Esophagus mucosa (tissue), 1 donor: ENCODE measurements at regions not wholly inside any gene's neighbourhood (a gene's known extent, or its start where the extent isn't known, plus 50 kb on each side); places are given as distances from the start of the nearest gene placed in this dataset.

Source experiments
- ATAC-seq: fragments of 200-7000 bp; cut with Tn5 transposase; one replicate; pipeline ENCODE4 v1.9.1; 2020
- donor health status: DM: yes; HTN: yes; CAD: no.

GRCh38 chr2:236855866-236856847 is 229.5 kb upstream of the COPS8 start:
- ATAC-seq, result peak; percentile 31

- no peak for ATAC-seq
Measured at GRCh38 chr2:236856848-236857235, 228.8 kb upstream of the COPS8 start.

GRCh38 chr2:236857246-236857645 is 228.4 kb upstream of the COPS8 start:
- no peak for ATAC-seq

GRCh38 chr2:236857781-236858180 is 227.9 kb upstream of the COPS8 start:
- ATAC-seq, result no peak

- ATAC-seq, result no peak
Measured at GRCh38 chr2:236858661-236859060, 227.0 kb upstream of the COPS8 start.

GRCh38 chr2:236859908-236860307 is 225.8 kb upstream of the COPS8 start:
- no peak for ATAC-seq

- ATAC-seq, result no peak
Measured at GRCh38 chr2:236861196-236861875, 224.4 kb upstream of the COPS8 start.

- ATAC-seq, result no peak
Measured at GRCh38 chr2:236861944-236862343, 223.7 kb upstream of the COPS8 start.

- ATAC-seq, result peak; percentile 39
Measured at GRCh38 chr2:236862526-236862925, 223.2 kb upstream of the COPS8 start.

- ATAC-seq, result peak; percentile 87
Measured at GRCh38 chr2:236862961-236863728, 222.5 kb upstream of the COPS8 start.

GRCh38 chr2:236863729-236864126 is 222.0 kb upstream of the COPS8 start:
- ATAC-seq, result peak; percentile 16

- no peak for ATAC-seq
Measured at GRCh38 chr2:236865052-236865451, 220.6 kb upstream of the COPS8 start.

- no peak for ATAC-seq
Measured at GRCh38 chr2:236866542-236867340, 218.9 kb upstream of the COPS8 start.

GRCh38 chr2:236867441-236868260 is 218.0 kb upstream of the COPS8 start:
- ATAC-seq, result no peak

- ATAC-seq, result no peak
Measured at GRCh38 chr2:236870370-236870769, 215.3 kb upstream of the COPS8 start.

GRCh38 chr2:236871500-236872001 is 214.1 kb upstream of the COPS8 start:
- peak; percentile 98 for ATAC-seq

- ATAC-seq, result no peak
Measured at GRCh38 chr2:236872015-236872414, 213.7 kb upstream of the COPS8 start.

GRCh38 chr2:236872981-236873380 is 212.7 kb upstream of the COPS8 start:
- no peak for ATAC-seq

- no peak for ATAC-seq
Measured at GRCh38 chr2:236873636-236874035, 212.1 kb upstream of the COPS8 start.

- no peak for ATAC-seq
Measured at GRCh38 chr2:236874866-236875481, 210.7 kb upstream of the COPS8 start.
